ENCODE measurements at regions not wholly inside any gene's neighbourhood (a gene's known extent, or its start where the extent isn't known, plus 50 kb on each side); places are given as distances from the start of the nearest gene placed in this dataset.

DNA sequence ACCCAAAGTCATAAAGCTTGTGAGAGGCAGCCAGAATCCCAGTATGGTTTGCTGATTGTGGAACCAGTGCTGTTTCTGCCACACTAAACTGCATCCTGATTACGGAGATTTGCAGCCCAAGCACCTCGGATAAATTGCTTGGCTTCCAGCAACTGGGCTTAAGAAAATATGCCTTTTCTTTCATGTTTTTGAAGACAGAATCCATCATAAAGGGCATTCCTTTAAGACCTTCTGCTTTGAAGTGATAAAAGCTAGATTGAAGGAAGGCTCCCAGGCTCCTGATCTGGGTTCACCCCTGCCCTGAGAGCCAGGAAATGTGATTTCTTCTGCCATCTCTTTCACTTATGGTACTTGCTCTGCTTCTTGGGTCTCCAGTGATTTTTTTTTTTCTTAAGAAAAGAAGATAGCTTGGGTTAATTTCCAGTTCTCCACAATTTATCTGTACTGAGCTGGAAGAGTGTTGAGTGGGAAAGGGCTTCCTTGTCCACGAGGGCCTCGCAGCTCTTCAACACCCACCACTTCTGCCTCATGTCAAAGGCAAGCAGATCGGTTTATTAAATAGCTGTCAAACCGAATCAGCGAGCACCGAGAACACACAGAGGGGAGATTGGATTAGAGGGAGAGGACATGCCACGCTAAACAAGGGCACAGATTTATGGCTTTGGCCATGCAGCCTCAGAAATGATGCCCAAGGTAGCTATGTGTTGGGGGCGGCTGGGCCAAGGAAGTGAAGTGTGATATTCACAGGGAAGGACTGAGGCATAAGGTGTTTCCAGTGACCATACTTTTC is 94.9 kb upstream of the TBX20 start:
- TF ChIP-seq POLR2AphosphoS5 (IDR thresholded peaks at IDR 0.05) (no peak), SMC3 (conservative IDR thresholded peaks at IDR 0.05; ENCODE audit: poor library complexity) (no peak), CTCF (IDR thresholded peaks at IDR 0.05; ENCODE audit: poor library complexity, severe bottlenecking) (no peak), EP300 (conservative IDR thresholded peaks at IDR 0.05; ENCODE audit: poor library complexity, severe bottlenecking) (no peak), RAD21 (conservative IDR thresholded peaks at IDR 0.05) (no peak), REST (IDR thresholded peaks at IDR 0.05; ENCODE audit: borderline replicate concordance) (no peak), MXI1 (conservative IDR thresholded peaks at IDR 0.05; ENCODE audit: poor library complexity, severe bottlenecking) (no peak)
